ENCODE measurements at regions not wholly inside any gene's neighbourhood (a gene's known extent, or its start where the extent isn't known, plus 50 kb on each side); places are given as distances from the start of the nearest gene placed in this dataset.

DNA sequence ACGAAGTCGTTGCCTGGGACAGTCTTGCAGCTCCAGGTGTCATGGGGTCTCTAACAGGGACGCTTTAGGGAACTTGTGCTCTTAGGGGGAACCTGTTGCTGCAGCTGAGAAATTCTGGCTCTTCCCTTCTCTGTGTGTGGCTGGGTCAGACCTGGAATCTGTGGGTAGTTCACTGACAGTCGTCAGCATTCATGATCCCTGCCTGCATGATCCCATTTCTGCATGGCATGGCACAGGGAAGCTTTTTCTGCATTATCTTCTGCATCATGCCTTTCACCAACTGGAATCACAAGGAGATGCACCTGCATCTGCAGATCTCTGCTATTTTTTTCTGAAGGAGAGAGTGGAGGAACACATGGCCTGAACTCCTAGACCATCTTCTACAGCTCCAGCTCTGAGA is 85.6 kb downstream of the SOX9 start:
- peak in 2 of 56 donors; percentile 13 to 31 for DNase-seq

DNA sequence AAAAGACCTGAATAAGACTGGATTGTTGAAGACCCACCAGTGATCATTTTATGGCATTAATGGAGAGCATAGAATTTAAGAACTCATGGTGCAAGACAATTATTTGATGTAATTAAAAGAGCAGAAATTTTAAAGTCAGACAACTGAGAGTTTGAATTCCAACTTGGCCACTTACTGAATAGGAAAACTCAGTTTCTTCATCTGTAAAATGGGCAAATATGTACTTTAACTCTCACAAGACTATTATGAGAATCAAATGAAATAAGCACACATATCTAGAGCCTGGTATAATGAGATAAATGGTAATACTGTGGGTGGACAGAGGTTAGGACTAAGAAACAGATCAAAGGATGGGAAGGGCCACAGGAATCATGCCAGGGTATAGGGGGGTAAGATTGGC is 88.0 kb downstream of the SOX9 start:
- no peak for DNase-seq

DNA sequence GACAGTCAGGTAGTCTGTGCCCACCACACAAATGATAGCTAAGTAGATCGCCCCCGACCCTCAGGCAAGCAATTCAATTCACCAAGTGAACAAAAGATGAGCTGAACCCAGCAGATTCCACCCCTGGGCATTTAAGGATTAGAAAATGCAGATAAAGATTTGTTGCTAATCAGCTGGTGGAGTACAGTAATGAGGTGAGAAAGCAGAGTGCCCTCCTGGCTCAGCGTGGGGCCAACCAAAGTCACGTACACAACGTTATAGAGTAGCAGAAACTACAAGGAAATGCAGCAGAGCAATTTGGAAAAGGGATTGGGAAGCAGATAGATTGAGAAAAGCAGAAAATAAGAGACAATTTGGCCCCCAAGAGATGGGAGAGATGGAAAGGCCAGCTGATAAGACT is 91.2 kb downstream of the SOX9 start:
- DNase-seq = no peak

- DNase-seq = no peak
These were observed 94.7 kb downstream of the SOX9 start for GRCh38 chr17:72215490-72215889.

DNA sequence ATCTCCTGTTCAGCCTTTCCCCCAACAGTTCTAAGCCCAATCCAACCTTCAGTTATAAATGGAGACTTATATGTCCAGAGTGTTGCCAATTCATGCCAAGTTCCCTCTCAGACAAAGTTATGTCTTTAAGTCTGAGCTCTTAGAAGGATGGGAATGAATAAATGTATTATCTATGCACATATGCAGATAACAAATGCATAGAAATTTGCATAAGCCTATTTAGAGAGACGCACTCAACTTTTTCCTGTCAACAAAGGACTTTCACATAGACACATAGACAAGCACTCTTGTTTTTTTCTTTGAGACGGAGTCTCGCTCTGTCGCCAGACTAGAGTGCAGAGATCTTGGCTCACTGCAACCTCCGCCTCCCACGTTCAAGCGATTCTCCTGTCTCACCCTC is 95.1 kb downstream of the SOX9 start:
- DNase-seq = no peak

DNA sequence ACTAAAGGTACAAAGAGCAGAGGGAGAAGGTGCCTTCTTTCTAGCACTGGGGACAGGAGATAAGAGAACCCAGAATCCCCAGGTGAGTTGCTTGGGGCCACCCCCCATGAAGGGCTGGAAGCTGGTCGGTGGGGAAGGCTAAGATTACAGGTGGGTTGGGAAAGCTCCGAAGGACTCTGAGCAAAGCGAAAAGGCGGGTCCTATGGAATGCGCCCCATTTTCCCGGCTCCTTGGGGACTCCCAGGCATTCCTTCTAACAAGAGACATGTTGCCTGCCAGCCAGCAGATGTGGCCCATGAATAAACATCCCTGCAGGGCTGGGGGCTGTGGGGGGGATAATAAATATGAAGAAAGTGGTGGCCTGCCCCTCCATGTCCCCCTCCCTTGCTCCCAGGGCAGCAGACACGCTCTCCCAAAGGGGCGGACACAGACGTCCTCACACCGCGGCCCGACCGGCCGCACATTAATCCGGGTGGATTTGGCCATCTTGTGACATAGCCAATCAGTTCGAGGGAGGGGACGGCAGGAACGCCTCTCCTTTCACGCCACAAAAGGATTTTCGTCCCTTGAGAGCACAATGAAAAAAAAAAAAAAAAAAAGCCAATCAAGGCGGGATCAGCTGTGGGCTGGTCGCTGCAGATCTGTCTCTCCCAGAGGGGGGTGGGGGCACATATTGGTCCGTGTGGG is 98.5 kb downstream of the SOX9 start:
- DNase-seq = peak in 2 of 56 donors; percentile 3 to 9

GRCh38 chr17:72219824-72220493 is 99.1 kb downstream of the SOX9 start:
- DNase-seq = no peak

DNA sequence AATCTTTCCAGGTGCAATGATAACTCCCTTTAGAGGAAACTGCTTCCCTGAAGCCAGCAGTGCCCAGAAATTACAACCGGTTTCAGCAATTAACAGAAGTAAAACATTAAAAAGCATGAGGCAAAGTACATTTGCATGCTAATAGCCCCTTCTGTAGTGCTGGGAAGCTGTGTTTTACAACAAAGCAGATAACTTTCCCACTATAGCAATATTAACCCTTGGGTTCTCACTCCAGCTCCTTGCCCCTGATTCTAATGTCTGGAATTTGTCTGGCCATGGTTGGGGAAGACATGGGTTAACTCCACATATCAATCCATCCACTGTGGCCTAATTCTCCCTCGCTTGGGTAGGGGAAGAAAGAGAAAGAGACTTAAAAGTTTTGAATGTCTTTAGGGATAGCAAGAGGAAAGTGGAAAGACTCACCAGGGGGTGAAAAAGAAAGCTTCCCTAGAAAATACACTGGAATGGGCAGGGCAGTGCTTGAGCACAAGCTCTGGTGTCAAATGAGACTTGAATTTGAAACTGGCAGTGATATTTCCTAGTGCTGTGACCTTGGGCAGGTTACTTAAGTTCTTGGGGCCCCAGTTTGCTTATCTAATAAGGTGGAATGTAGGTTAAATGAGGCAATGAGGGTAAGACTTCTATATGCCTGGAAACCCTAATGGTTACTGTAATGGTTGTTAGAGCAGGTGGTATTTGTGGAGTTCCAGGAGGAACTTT is 102.0 kb downstream of the SOX9 start:
- DNase-seq = no peak

GRCh38 chr17:72223866-72224291 is 103.1 kb downstream of the SOX9 start:
- no peak for DNase-seq

DNA sequence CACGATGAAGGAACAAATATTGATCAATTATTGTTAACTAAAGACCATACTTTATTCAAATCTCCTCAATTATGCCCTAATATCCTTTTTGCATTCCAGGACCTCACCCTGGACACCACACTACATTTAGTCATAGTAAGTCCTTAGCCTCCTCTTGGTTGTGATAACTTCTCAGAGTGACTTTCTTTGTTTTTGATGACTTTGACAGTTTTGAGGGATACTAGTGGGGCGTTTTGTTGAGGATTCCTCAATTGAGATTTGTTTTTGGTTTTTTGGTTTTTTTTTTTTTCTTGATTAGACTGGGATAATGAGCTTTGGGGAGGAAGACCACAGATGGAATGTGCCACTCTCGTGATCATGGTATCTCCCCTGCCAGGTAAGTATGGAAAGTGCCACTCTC is 105.5 kb downstream of the SOX9 start:
- no peak for DNase-seq

DNA sequence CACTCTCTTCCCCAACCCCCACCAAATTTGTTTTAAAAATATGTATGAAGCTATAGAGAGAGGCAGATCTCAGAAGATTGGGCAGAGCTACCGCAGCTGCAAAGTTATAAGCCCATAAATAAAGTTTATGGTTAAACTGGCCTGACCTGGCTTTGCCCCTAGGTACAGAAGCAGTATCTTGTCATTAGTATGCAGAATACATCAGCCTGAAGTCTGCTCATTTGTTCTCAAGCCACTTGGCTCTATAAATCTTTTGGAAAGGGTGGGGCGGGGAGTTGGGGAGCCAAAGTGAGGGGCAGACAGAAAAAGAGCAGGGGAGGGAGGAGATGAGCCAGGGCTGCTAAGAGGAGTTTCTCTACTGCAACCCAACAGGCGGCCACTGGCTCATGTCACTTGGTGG is 113.2 kb downstream of the SOX9 start:
- DNase-seq = peak in 5 of 56 donors; percentile 3 to 39 (median 9)

DNA sequence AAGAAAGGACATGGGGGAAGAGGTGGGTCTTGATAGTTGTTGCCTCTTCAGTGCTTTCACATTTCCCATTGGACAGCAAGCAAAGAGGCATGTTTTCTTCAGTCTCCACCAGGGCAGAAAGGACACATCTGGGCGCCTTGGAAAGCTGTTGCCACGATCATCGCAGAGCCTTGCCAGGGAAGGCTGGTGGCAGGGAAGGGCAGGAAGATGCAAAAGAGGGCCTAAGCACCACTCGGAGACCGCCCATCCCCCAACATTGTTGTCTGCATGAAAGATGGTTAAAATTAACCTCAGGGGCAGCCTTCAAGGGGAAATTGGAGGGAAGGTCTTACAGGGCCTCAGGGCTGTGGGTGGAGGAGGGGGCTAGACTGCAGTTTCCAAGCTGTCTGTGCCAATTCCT is 114.2 kb downstream of the SOX9 start:
- no peak for DNase-seq

- DNase-seq = peak in 5 of 56 donors; percentile 6 to 32 (median 17)
These were observed 116.3 kb downstream of the SOX9 start for GRCh38 chr17:72236980-72237633.

DNA sequence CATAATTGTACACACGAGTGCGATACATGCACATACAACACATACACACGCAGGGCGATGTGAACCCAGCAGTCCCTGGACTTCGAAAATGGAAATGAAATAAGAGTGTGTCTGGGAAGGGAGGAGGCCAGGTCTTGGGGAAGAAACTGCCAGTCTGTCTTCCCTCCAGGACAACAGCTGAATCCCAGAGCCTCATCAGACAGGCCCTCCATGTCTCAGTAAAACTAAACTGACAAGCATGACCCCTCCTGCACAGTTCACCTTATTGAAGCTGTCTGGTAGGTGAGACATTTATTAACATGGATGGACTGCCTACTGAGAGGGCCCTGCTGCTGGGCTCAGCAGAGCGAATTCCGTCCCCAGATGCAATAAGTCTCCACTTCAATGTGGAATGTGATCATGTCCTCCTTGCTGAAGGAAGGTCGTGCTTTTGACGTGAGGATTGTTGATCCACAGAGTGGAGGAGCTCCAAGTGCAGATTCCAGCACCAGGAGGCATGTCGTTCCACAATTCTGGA is 117.4 kb downstream of the SOX9 start:
- no peak for DNase-seq

GRCh38 chr17:72239548-72239947 is 118.7 kb downstream of the SOX9 start:
- DNase-seq = no peak

DNA sequence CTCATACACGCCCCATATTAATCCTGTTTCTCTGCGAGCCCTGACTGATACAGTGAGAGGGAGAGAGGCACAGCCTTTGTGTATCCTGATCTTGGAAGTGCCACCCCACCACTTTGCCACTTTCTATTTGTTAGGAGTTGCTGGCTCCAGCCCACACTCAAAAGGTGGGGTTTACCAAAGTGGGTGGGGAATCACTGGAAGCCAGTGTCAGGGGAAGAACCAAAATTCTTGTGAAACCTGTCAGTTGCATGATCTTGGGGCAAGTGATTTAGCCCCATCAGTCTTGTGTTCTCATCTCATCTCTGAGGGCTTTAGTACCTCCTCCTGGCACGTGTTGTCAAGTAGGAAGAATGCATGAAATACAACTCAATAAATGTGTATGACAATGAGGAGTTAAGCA is 119.5 kb downstream of the SOX9 start:
- no peak for DNase-seq

DNA sequence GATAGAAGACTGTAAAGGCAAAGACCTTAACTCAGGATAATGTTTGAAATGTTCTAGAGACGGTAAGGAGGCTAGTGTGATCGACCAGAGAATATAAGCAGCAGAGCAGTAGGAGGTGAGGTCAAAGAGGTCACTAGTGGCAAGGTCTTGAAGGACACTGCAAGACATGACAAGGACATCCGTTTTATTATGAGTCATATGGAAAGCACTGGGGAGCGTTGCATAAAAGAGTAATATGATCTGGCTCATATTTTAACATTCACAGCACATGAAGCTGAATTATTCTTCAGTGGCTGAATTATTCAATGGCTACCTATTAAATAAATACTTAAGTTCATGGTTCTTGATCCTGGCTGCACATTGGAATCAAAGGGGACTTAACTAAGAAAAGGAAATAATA is 123.7 kb downstream of the SOX9 start:
- DNase-seq = no peak

GRCh38 chr17:72244956-72245355 is 124.1 kb downstream of the SOX9 start:
- no peak for DNase-seq

GRCh38 chr17:72249441-72249840 is 128.6 kb downstream of the SOX9 start:
- DNase-seq = no peak

GRCh38 chr17:72250206-72250605 is 129.4 kb downstream of the SOX9 start:
- DNase-seq = no peak

GRCh38 chr17:72253597-72253996 is 132.8 kb downstream of the SOX9 start:
- no peak for DNase-seq

All from nucleus accumbens (tissue), 56 donors.